Peyer's patch (tissue), 4 donors: ENCODE measurements at regions not wholly inside any gene's neighbourhood (a gene's known extent, or its start where the extent isn't known, plus 50 kb on each side); places are given as distances from the start of the nearest gene placed in this dataset.

Source experiments
- POLR2A ChIP-seq, 2 donors: fragments of 450-650 bp; IDR thresholded peaks; one replicate each; pipeline ENCODE4 v1.5.1; 2017; ENCODE audit warnings: antibody characterized with exemption in 2 of 2, mild to moderate bottlenecking in 2 of 2, moderate library complexity in 2 of 2
- TF ChIP-seq, protein P1 (sequence below), 6 experiments: fragments of 450-650 bp in 4 of 6; fragments of 200-600 bp in 2 of 6; sonication (generic) in 1 of 6; IDR thresholded peaks; one replicate each; pipeline ENCODE4 v1.5.1; 2017 to 2019; ENCODE audit warnings: antibody characterized with exemption in 6 of 6, mild to moderate bottlenecking in 3 of 6, moderate library complexity in 1 of 6

DNA sequence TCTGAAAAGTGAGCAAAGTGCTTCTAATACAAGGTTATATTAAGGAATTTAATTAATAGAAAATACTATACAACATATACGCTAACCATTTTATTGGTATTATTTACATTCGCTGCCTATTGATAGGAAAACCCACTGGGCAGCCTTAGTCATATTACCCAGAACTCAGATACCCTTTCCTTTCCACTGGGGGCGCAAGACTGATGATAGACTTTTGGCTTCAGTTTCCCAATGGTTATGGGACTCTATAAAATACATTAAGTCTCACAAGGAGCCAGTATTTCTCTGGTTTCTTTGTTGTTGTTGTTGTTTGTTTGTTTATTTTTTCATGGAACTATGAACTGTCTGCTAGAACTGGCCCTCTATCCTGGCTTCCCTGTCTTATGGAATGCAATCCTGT lies 471.1 kb upstream of the KIRREL3 start:
- no peak for TF ChIP-seq POLR2A (IDR thresholded peaks at IDR 0.05)
- TF ChIP-seq, protein P1, sequence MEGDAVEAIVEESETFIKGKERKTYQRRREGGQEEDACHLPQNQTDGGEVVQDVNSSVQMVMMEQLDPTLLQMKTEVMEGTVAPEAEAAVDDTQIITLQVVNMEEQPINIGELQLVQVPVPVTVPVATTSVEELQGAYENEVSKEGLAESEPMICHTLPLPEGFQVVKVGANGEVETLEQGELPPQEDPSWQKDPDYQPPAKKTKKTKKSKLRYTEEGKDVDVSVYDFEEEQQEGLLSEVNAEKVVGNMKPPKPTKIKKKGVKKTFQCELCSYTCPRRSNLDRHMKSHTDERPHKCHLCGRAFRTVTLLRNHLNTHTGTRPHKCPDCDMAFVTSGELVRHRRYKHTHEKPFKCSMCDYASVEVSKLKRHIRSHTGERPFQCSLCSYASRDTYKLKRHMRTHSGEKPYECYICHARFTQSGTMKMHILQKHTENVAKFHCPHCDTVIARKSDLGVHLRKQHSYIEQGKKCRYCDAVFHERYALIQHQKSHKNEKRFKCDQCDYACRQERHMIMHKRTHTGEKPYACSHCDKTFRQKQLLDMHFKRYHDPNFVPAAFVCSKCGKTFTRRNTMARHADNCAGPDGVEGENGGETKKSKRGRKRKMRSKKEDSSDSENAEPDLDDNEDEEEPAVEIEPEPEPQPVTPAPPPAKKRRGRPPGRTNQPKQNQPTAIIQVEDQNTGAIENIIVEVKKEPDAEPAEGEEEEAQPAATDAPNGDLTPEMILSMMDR (IDR thresholded peaks at IDR 0.05), result no peak
